B cell (primary cell): ENCODE measurements at regions not wholly inside any gene's neighbourhood (a gene's known extent, or its start where the extent isn't known, plus 50 kb on each side); places are given as distances from the start of the nearest gene placed in this dataset.

Source experiments
- CTCF ChIP-seq: fragments of 200-600 bp; IDR thresholded peaks from one replicate; pipeline ENCODE4 v1.8.0; 2022; ENCODE audit warnings: antibody characterized with exemption, mild to moderate bottlenecking
- EZH2 ChIP-seq: IDR thresholded peaks from 2 replicates; pipeline ENCODE4 v1.6.1; 2012; ENCODE audit warnings: borderline replicate concordance, low read depth, mild to moderate bottlenecking, moderate library complexity, low read length; ENCODE audit not compliant: insufficient read depth, poor library complexity, severe bottlenecking

GRCh38 chr17:69744512-69745070 is 330.1 kb downstream of the MAP2K6 start:
- TF ChIP-seq CTCF (no peak), EZH2 (no peak)
